HG02678 (cell line): ENCODE measurements at regions not wholly inside any gene's neighbourhood (a gene's known extent, or its start where the extent isn't known, plus 50 kb on each side); places are given as distances from the start of the nearest gene placed in this dataset.
"Not testable (repeated sequence)": the region's sequence is repeated elsewhere in the genome, so short reads cannot be mapped to it uniquely, and the experiment has no call there.

Experiments used
- ATAC-seq: cut with Tn5 transposase; IDR thresholded peaks from one replicate; pipeline ENCODE4 v1.9.1; 2021; ENCODE audit warnings: mild to moderate bottlenecking, moderate library complexity; ENCODE audit not compliant: unreplicated experiment

GRCh38 chr6:15936503-15936902 is 192.4 kb upstream of the MYLIP start:
- ATAC-seq, result peak; percentile 84

- ATAC-seq, result no peak
Observed at GRCh38 chr6:15935661-15936060, 193.2 kb upstream of the MYLIP start.

- ATAC-seq, result not testable (repeated sequence)
Observed at GRCh38 chr6:15931697-15932096, 197.2 kb upstream of the MYLIP start.

GRCh38 chr6:15930207-15930606 is 198.7 kb upstream of the MYLIP start:
- ATAC-seq, result no peak

- ATAC-seq, result no peak
Observed at GRCh38 chr6:15929685-15930084, 199.2 kb upstream of the MYLIP start.

GRCh38 chr6:15927531-15928225 is 201.2 kb upstream of the MYLIP start:
- ATAC-seq, result no peak

GRCh38 chr6:15926256-15926655 is 202.6 kb upstream of the MYLIP start:
- ATAC-seq, result no peak

GRCh38 chr6:15924893-15925292 is 204.0 kb upstream of the MYLIP start:
- no peak for ATAC-seq

- ATAC-seq, result no peak
Observed at GRCh38 chr6:15922510-15923250, 206.2 kb upstream of the MYLIP start.

GRCh38 chr6:15921243-15921642 is 207.6 kb upstream of the MYLIP start:
- ATAC-seq, result no peak

GRCh38 chr6:15916581-15916980 is 212.3 kb upstream of the MYLIP start:
- no peak for ATAC-seq

- ATAC-seq, result no peak
Observed at GRCh38 chr6:15915508-15916178, 213.2 kb upstream of the MYLIP start.

- ATAC-seq, result no peak
Observed at GRCh38 chr6:15914553-15914952, 214.3 kb upstream of the MYLIP start.

- no peak for ATAC-seq
Observed at GRCh38 chr6:15913573-15913972, 215.3 kb upstream of the MYLIP start.

GRCh38 chr6:15912505-15913400 is 216.1 kb upstream of the MYLIP start:
- no peak for ATAC-seq

- ATAC-seq, result no peak
Observed at GRCh38 chr6:15911753-15912504, 217.0 kb upstream of the MYLIP start.

- ATAC-seq, result no peak
Observed at GRCh38 chr6:15909290-15910070, 219.4 kb upstream of the MYLIP start.

- no peak for ATAC-seq
Observed at GRCh38 chr6:15908871-15909270, 220.0 kb upstream of the MYLIP start.

GRCh38 chr6:15907914-15908518 is 220.9 kb upstream of the MYLIP start:
- ATAC-seq, result no peak
